Limb (tissue), 2 donors: ENCODE measurements at regions not wholly inside any gene's neighbourhood (a gene's known extent, or its start where the extent isn't known, plus 50 kb on each side); places are given as distances from the start of the nearest gene placed in this dataset.

Experiments
- DNase-seq, 2 donors: peaks; one replicate each; pipeline ENCODE4 v3.0.0-alpha.2; 2016; ENCODE audit errors: extremely low spot score in 2 of 2

GRCh38 chr5:128877476-128877875 lies 87.8 kb upstream of the SLC27A6 start:
- DNase-seq = no peak

- peak in 1 of 2 donors; percentile 59 for DNase-seq
Observed at GRCh38 chr5:128881502-128882018, 83.7 kb upstream of the SLC27A6 start.

DNA sequence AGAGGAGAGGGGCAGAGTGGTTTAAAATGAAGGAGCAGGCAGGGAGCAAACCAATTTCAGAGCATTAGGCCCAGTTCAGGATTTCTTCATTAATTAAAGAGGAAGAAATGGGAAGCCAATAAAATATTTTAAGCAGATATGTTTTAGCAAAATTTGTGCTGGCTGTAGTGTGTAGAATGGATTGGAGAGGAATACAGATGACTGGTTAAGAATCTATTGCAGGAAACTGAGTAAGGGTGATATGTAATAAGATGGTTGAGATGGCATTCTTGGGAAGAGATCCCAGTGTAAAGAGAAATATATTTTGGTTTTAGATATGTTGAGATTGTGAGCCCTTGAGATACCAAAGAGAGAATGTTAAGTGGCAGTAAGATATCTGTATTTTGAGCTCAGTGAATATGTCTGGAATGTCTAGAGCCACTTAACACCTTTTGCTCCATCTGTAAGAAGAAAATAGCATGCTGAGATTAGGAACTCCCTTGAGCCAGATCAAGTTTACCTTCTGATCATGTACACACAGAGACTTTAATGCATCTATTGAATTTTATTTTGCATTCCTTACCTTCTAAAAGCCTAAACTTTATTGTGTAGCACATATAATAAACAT lies 79.5 kb upstream of the SLC27A6 start:
- no peak for DNase-seq

DNA sequence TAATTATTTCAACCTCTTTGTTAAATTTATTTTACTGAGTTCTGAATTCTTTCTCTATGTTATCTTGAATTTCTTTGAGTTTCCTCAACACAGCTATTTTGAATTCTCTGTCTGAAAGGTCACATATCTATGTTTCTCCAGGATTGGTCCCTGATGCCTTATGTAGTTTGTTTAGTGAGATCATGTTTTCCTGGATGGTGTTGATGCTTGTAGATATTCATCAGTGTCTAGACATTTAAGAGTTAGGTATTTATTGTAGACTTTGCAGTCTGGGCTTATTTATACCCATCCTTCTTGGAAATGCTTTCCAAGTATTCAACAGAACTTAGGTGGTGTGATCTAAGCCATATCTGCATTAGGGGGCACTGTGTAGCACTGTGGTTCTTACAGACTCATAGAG lies 70.2 kb upstream of the SLC27A6 start:
- DNase-seq = no peak

DNA sequence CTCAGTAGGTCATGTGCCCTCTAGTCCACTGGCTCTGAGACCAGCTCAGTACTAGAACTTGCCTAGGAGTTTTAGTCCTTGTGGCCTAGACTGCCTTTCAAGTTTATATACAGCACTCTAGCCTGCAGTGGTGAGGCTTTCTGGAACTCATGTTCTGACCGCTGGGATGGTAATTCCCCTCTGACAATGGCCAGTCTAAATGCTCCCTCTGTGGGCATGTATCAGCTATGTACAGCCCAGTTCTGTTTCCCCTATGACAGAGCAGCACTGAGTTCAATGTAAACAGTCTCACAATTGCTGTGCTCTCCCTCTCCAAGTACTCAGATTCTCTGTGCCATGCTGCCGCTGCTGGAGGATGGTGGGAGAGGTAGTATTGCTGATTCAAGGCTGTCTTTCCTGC lies 68.6 kb upstream of the SLC27A6 start:
- DNase-seq = no peak

DNA sequence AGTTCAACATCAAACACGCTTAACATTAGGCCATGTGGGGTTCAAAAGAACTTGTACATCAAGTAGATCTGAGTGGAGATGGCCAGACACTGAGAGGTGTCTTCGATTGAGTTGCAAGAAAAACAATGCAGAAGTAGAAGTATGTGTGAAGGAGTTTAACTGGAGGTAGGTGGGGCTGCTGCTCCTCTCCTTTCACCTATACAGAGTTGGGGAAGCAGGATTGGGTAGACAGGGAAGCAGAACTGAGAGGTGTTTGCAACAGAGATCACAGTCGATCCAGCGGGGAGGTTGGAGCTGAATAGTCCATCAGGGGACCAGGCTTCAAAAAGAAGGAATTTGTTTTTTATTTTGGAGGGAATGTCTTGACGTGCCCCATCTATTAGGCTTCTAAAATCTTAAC lies 61.7 kb upstream of the SLC27A6 start:
- DNase-seq = no peak

DNA sequence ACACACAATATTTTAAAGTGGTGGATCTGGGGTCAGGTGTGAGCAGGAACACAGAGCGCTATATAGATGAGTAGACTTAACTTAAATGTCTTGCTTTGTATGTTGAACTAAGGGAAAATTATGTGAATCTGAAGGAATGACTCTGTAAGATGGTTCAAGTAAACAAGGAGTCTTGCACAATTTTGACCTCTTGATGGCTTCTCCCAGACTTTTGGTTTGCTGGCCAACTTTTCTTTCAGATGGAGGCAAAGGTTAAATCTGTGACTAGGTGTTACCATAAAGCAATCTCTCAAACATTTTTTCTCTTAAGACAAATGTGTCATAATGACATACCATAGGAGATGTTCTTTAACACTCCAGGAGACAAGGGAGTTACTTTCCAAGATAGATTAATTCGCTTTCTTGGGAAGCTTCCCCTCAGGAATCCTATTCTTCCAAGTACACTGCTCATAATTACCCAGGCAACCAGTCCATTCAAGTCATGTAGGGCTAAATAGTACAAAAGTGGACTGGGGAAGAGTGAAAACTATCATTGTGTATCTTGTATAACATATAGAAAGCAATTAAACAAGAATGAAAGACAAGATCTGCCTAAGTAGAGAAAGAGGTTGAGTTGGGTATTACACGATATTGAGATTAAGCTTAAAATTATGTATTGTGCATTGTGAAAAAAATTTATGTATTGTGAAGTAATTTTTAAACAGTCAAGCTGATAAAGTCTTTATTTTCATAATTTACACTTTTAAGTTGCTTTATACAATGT lies 60.3 kb upstream of the SLC27A6 start:
- no peak for DNase-seq

GRCh38 chr5:128905568-128906110 lies 59.6 kb upstream of the SLC27A6 start:
- DNase-seq = peak; percentile 49 to 78

DNA sequence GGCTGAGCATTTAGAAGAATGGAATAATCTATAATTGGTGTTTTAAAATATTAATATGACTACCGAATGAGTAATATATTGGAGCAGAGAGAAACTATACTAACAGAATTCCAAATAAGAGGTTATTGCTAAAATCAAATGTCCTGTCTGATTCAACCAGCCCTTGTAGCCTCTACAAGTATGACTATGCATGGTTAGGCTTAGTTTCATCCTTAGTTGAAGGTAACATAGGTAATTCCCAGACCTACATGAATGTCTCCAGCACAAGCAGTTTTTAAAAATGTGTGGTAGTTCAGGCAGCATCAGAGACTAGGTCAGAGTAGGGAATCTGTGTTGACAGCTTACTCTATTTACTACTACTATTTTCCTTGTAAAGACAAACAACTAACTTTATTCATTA lies 51.7 kb upstream of the SLC27A6 start:
- DNase-seq = no peak
